K562 (cell line): ENCODE measurements at regions not wholly inside any gene's neighbourhood (a gene's known extent, or its start where the extent isn't known, plus 50 kb on each side); places are given as distances from the start of the nearest gene placed in this dataset.

Source experiments
- ATF1 ChIP-seq, 2 experiments: fragments of 450-650 bp in 1 of 2; IDR thresholded peaks; 2 replicates each; pipeline ENCODE4 v1.6.1; 2016; ENCODE audit warnings: missing compliant biosample characterization in 1 of 2, missing genetic modification characterization in 1 of 2
- CSDE1 ChIP-seq, 2 experiments: fragments of 450-650 bp; IDR thresholded peaks; 2 replicates each; pipeline ENCODE4 v1.6.1; 2016; ENCODE audit warnings: mild to moderate bottlenecking in 1 of 2
- EGR1 ChIP-seq: fragments of 450-650 bp; conservative IDR thresholded peaks from 2 replicates; pipeline ENCODE4 v1.6.1; 2017; ENCODE audit warnings: mild to moderate bottlenecking
- EZH2 ChIP-seq: IDR thresholded peaks from 2 replicates; pipeline ENCODE4 v1.6.1; 2012; ENCODE audit warnings: low read depth, mild to moderate bottlenecking, inconsistent platforms, low read length, borderline replicate concordance
- HNRNPLL ChIP-seq: fragments of 200-400 bp; formaldehyde crosslinking; IDR thresholded peaks from 2 replicates; pipeline ENCODE4 v1.6.1; 2017; ENCODE audit warnings: low read length, low read depth, mild to moderate bottlenecking; ENCODE audit not compliant: poor library complexity, severe bottlenecking
- MBD2 ChIP-seq: sonication (generic); IDR thresholded peaks from 2 replicates; pipeline ENCODE4 v1.6.1; 2016; ENCODE audit warnings: low read depth, borderline replicate concordance
- MEF2A ChIP-seq: IDR thresholded peaks from 2 replicates; pipeline ENCODE4 v1.6.1; 2011; ENCODE audit warnings: low read depth, mild to moderate bottlenecking, low read length, moderate library complexity; ENCODE audit not compliant: control insufficient read depth
- MTA3 ChIP-seq: fragments of 450-650 bp; formaldehyde crosslinking; IDR thresholded peaks from 2 replicates; pipeline ENCODE4 v1.6.1; 2017; ENCODE audit warnings: mild to moderate bottlenecking, borderline replicate concordance
- NFATC3 ChIP-seq: fragments of 450-650 bp; IDR thresholded peaks from 2 replicates; pipeline ENCODE4 v1.6.1; 2017; ENCODE audit warnings: mild to moderate bottlenecking
- NR2C1 ChIP-seq, 2 experiments: fragments of 450-650 bp; IDR thresholded peaks; 2 replicates each; pipeline ENCODE4 v1.6.1; 2017; ENCODE audit warnings: mild to moderate bottlenecking in 2 of 2, antibody characterized with exemption in 1 of 2, inconsistent platforms in 1 of 2, missing compliant biosample characterization in 1 of 2, missing genetic modification characterization in 1 of 2
- POLR2AphosphoS2 ChIP-seq: IDR thresholded peaks from 2 replicates; pipeline ENCODE4 v1.6.1; 2012; ENCODE audit warnings: low read length, improper control_type of control experiment
- POLR3A ChIP-seq: IDR thresholded peaks from 2 replicates; pipeline ENCODE4 v1.6.1; 2011; ENCODE audit warnings: borderline replicate concordance, mild to moderate bottlenecking, moderate library complexity; ENCODE audit not compliant: insufficient read length, insufficient read depth; ENCODE audit errors: extremely low read depth
- RUNX1 ChIP-seq: sonication (generic); IDR thresholded peaks from 2 replicates; pipeline ENCODE4 v1.6.1; 2016; ENCODE audit warnings: antibody characterized with exemption, low read depth
- SOX6 ChIP-seq: fragments of 450-650 bp; IDR thresholded peaks from 2 replicates; pipeline ENCODE4 v1.6.1; 2014; ENCODE audit warnings: mild to moderate bottlenecking
- YY1 ChIP-seq, 3 experiments: IDR thresholded peaks; 2 replicates each; pipeline ENCODE4 v1.6.1; 2011; ENCODE audit warnings: low read length in 2 of 3, mild to moderate bottlenecking in 2 of 3, moderate library complexity in 2 of 3, borderline replicate concordance in 1 of 3, control low read depth in 1 of 3, low read depth in 1 of 3; ENCODE audit not compliant: insufficient read depth in 3 of 3, insufficient replicate concordance in 2 of 3, control insufficient read depth in 1 of 3, insufficient read length in 1 of 3; ENCODE audit errors: extremely low read depth in 1 of 3
- ZBTB8A ChIP-seq: fragments of 450-650 bp; IDR thresholded peaks from 2 replicates; pipeline ENCODE4 v1.6.1; 2018; ENCODE audit warnings: mild to moderate bottlenecking, moderate library complexity; ENCODE audit not compliant: partially characterized antibody
- ZNF57 ChIP-seq: fragments of 450-650 bp; formaldehyde crosslinking; IDR thresholded peaks from 2 replicates; pipeline ENCODE4 v1.4.0; 2020; ENCODE audit warnings: mild to moderate bottlenecking, moderate library complexity
- TF ChIP-seq, protein P1 (sequence below): sonication (generic); formaldehyde crosslinking; IDR thresholded peaks from 2 replicates; pipeline ENCODE4 v1.8.1; 2023; ENCODE audit warnings: mild to moderate bottlenecking, missing genetic modification reagents
- TF ChIP-seq, protein P2 (sequence below): sonication (generic); formaldehyde crosslinking; IDR thresholded peaks from 2 replicates; pipeline ENCODE4 v1.8.1; 2022; ENCODE audit warnings: missing genetic modification reagents
- TF ChIP-seq, protein P3 (sequence below): fragments of 450-650 bp; IDR thresholded peaks from 2 replicates; pipeline ENCODE4 v1.6.1; 2017; ENCODE audit warnings: antibody characterized with exemption
- TF ChIP-seq, protein P4 (sequence below): sonication (generic); formaldehyde crosslinking; IDR thresholded peaks from 2 replicates; pipeline ENCODE4 v1.8.1; 2023; ENCODE audit warnings: mild to moderate bottlenecking, missing genetic modification reagents, moderate library complexity

DNA sequence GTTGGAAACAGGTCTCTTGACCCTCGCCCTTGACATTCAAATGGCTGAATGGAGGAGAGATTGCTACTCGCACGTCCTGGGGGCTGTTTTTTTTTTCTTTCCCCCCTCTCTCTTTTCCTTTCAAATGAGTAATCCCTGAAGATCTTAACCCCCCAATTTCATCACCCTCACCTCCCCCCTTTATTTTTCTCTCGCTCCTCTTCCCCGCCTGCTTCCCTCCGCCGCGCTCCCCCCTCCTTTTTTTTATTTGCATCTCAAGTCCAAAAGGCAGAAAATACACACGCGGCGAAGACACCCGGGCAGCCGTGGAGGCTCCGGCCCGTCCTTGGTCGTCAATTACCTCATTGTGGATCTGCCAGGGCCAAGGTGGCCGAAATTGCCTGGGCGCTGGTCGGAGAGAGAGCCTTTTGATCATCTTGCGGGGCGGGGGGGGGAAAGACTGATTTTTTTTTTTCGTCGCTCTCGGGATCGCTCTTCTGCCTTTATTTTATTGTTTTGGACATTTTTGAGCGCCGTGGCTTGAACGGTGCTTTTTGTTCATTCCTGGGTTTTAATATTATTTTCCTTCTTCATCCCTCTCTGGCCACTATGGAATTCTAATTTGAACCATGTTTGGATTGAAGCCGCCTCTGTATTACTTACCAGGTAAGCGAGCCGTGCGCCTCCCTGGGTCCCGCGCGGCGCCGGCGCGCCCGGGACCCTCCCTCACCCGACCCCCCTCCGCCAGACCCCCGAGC lies 57.2 kb upstream of the GSE1 start (continued):
- TF ChIP-seq, protein P1, sequence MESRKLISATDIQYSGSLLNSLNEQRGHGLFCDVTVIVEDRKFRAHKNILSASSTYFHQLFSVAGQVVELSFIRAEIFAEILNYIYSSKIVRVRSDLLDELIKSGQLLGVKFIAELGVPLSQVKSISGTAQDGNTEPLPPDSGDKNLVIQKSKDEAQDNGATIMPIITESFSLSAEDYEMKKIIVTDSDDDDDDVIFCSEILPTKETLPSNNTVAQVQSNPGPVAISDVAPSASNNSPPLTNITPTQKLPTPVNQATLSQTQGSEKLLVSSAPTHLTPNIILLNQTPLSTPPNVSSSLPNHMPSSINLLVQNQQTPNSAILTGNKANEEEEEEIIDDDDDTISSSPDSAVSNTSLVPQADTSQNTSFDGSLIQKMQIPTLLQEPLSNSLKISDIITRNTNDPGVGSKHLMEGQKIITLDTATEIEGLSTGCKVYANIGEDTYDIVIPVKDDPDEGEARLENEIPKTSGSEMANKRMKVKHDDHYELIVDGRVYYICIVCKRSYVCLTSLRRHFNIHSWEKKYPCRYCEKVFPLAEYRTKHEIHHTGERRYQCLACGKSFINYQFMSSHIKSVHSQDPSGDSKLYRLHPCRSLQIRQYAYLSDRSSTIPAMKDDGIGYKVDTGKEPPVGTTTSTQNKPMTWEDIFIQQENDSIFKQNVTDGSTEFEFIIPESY (CRISPR knock-in tag), result no peak
- TF ChIP-seq EZH2, result no peak
- peak; percentile 25 for TF ChIP-seq HNRNPLL
- TF ChIP-seq RUNX1, result no peak
- TF ChIP-seq ZNF57, result no peak
- TF ChIP-seq NFATC3, result no peak
- TF ChIP-seq POLR2AphosphoS2, result no peak; the same call in 1 of the 2 replicates
- TF ChIP-seq EGR1, result no peak
- TF ChIP-seq NR2C1 (IDR thresholded peaks at IDR 0.05), result no peak
- no peak for TF ChIP-seq NR2C1 (tag; IDR thresholded peaks at IDR 0.05)
- TF ChIP-seq, protein P2, sequence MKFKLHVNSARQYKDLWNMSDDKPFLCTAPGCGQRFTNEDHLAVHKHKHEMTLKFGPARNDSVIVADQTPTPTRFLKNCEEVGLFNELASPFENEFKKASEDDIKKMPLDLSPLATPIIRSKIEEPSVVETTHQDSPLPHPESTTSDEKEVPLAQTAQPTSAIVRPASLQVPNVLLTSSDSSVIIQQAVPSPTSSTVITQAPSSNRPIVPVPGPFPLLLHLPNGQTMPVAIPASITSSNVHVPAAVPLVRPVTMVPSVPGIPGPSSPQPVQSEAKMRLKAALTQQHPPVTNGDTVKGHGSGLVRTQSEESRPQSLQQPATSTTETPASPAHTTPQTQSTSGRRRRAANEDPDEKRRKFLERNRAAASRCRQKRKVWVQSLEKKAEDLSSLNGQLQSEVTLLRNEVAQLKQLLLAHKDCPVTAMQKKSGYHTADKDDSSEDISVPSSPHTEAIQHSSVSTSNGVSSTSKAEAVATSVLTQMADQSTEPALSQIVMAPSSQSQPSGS, result no peak
- TF ChIP-seq SOX6, result peak; percentile 24; the same call in 1 of the 2 replicates
- no peak for TF ChIP-seq CSDE1 (IDR thresholded peaks at IDR 0.05)
- TF ChIP-seq, protein P3, sequence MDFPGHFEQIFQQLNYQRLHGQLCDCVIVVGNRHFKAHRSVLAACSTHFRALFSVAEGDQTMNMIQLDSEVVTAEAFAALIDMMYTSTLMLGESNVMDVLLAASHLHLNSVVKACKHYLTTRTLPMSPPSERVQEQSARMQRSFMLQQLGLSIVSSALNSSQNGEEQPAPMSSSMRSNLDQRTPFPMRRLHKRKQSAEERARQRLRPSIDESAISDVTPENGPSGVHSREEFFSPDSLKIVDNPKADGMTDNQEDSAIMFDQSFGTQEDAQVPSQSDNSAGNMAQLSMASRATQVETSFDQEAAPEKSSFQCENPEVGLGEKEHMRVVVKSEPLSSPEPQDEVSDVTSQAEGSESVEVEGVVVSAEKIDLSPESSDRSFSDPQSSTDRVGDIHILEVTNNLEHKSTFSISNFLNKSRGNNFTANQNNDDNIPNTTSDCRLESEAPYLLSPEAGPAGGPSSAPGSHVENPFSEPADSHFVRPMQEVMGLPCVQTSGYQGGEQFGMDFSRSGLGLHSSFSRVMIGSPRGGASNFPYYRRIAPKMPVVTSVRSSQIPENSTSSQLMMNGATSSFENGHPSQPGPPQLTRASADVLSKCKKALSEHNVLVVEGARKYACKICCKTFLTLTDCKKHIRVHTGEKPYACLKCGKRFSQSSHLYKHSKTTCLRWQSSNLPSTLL, result no peak
- TF ChIP-seq ZBTB8A, result no peak
- no peak for TF ChIP-seq MBD2
- TF ChIP-seq, protein P4, sequence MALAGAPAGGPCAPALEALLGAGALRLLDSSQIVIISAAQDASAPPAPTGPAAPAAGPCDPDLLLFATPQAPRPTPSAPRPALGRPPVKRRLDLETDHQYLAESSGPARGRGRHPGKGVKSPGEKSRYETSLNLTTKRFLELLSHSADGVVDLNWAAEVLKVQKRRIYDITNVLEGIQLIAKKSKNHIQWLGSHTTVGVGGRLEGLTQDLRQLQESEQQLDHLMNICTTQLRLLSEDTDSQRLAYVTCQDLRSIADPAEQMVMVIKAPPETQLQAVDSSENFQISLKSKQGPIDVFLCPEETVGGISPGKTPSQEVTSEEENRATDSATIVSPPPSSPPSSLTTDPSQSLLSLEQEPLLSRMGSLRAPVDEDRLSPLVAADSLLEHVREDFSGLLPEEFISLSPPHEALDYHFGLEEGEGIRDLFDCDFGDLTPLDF (CRISPR knock-in tag), result no peak
- TF ChIP-seq POLR3A, result no peak
- no peak for TF ChIP-seq MTA3
- TF ChIP-seq ATF1 (CRISPR knock-in tag; IDR thresholded peaks at IDR 0.05), result no peak
- TF ChIP-seq ATF1 (tag; IDR thresholded peaks at IDR 0.05), result no peak
- TF ChIP-seq MEF2A, result no peak
- peak in 1 of 3 experiments; percentile 82 for TF ChIP-seq YY1 (IDR thresholded peaks at IDR 0.05; ENCODE audit: borderline replicate concordance in 1 of 3, control insufficient read depth in 1 of 3, extremely low read depth in 1 of 3, insufficient read depth in 3 of 3, insufficient read length in 1 of 3, insufficient replicate concordance in 2 of 3, low read depth in 1 of 3, low read length in 2 of 3)
